Peyer's patch (tissue), 4 donors: ENCODE measurements at regions not wholly inside any gene's neighbourhood (a gene's known extent, or its start where the extent isn't known, plus 50 kb on each side); places are given as distances from the start of the nearest gene placed in this dataset.
"Not testable (repeated sequence)": the region's sequence is repeated elsewhere in the genome, so short reads cannot be mapped to it uniquely, and the experiment has no call there.

ENCODE experiments used
- DNase-seq, 3 donors: peaks; one replicate each; pipeline ENCODE4 v3.0.0-alpha.2; 2017 to 2019
- H3K27ac ChIP-seq, 4 donors: fragments of 200-600 bp; sonication (generic); one replicate each; pipeline ENCODE4 v1.5.1; 2016 to 2019
- H3K27me3 ChIP-seq, 2 donors: fragments of 200-600 bp; sonication (generic); one replicate each; pipeline ENCODE4 v1.5.1; 2019
- H3K36me3 ChIP-seq, 3 donors: fragments of 200-600 bp; sonication (generic); one replicate each; pipeline ENCODE4 v1.5.1; 2016 to 2019
- H3K4me1 ChIP-seq, 4 donors: fragments of 200-600 bp; sonication (generic); one replicate each; pipeline ENCODE4 v1.5.1; 2016 to 2019
- H3K4me3 ChIP-seq, 4 donors: fragments of 200-600 bp; sonication (generic); 1 replicate in 3 of 4; 2 replicates in 1 of 4; pipeline ENCODE4 v1.5.1; 2016 to 2019; ENCODE audit warnings: mild to moderate bottlenecking in 1 of 4
- H3K9me3 ChIP-seq, 4 donors: fragments of 200-600 bp; sonication (generic); one replicate each; pipeline ENCODE4 v1.5.1; 2016 to 2019; ENCODE audit warnings: mild to moderate bottlenecking in 1 of 4
- CTCF ChIP-seq, 6 experiments: fragments of 450-650 bp in 4 of 6; fragments of 200-600 bp in 2 of 6; sonication (generic) in 1 of 6; IDR thresholded peaks; one replicate each; pipeline ENCODE4 v1.5.1; 2017 to 2019; ENCODE audit warnings: antibody characterized with exemption in 6 of 6, mild to moderate bottlenecking in 3 of 6, moderate library complexity in 1 of 6
- POLR2A ChIP-seq, 2 donors: fragments of 450-650 bp; IDR thresholded peaks; one replicate each; pipeline ENCODE4 v1.5.1; 2017; ENCODE audit warnings: antibody characterized with exemption in 2 of 2, mild to moderate bottlenecking in 2 of 2, moderate library complexity in 2 of 2

- H3K36me3 ChIP-seq, H3K27ac ChIP-seq, H3K4me1 ChIP-seq, H3K27me3 ChIP-seq, H3K4me3 ChIP-seq, H3K9me3 ChIP-seq, DNase-seq: not testable (repeated sequence)
- peak in 1 of 6 experiments; percentile 82 for TF ChIP-seq CTCF (IDR thresholded peaks at IDR 0.05)
Measured at GRCh38 chr17:26881195-26881594, 412.7 kb upstream of the WSB1 start.

- not testable (repeated sequence) for DNase-seq, H3K4me3 ChIP-seq, H3K27me3 ChIP-seq, H3K9me3 ChIP-seq, H3K27ac ChIP-seq, H3K36me3 ChIP-seq, H3K4me1 ChIP-seq
Measured at GRCh38 chr17:26882097-26882761, 411.7 kb upstream of the WSB1 start.

- H3K4me1 ChIP-seq, H3K9me3 ChIP-seq, H3K27ac ChIP-seq, H3K36me3 ChIP-seq, H3K4me3 ChIP-seq, H3K27me3 ChIP-seq, DNase-seq: not testable (repeated sequence)
Measured at GRCh38 chr17:26883878-26884740, 409.8 kb upstream of the WSB1 start.

GRCh38 chr17:26884741-26885059, 409.2 kb upstream of the WSB1 start:
- not testable (repeated sequence) for DNase-seq, H3K4me1 ChIP-seq, H3K27me3 ChIP-seq, H3K9me3 ChIP-seq, H3K4me3 ChIP-seq, H3K27ac ChIP-seq, H3K36me3 ChIP-seq

- not testable (repeated sequence) for H3K4me3 ChIP-seq, H3K27me3 ChIP-seq
Measured at GRCh38 chr17:26885244-26885970, 408.5 kb upstream of the WSB1 start.

More at GRCh38 chr17:26885244-26885970, 408.5 kb upstream of the WSB1 start:
- not testable (repeated sequence) for H3K4me1 ChIP-seq, H3K9me3 ChIP-seq, DNase-seq, H3K36me3 ChIP-seq, H3K27ac ChIP-seq
- peak in 2 of 6 experiments; percentile 8 to 12 for TF ChIP-seq CTCF (IDR thresholded peaks at IDR 0.05)
- peak in 1 of 2 donors; percentile 48 for TF ChIP-seq POLR2A (IDR thresholded peaks at IDR 0.05)
